A549 (cell line): ENCODE measurements at regions not wholly inside any gene's neighbourhood (a gene's known extent, or its start where the extent isn't known, plus 50 kb on each side); places are given as distances from the start of the nearest gene placed in this dataset.

Experiments used
- BHLHE40 ChIP-seq: IDR thresholded peaks from 2 replicates; pipeline ENCODE4 v1.6.1; 2012; ENCODE audit warnings: low read depth, low read length, inconsistent platforms
- CTCF ChIP-seq: fragments of >200 bp; sonication (Bioruptor Twin); formaldehyde crosslinking; IDR thresholded peaks from 3 replicates; pipeline ENCODE4 v1.5.1; 2016
- EP300 ChIP-seq, 2 experiments: fragments of >200 bp; sonication (Bioruptor Twin); formaldehyde crosslinking; IDR thresholded peaks; 2 replicates in 1 of 2; 3 replicates in 1 of 2; pipeline ENCODE4 v1.6.1; 2016 to 2017
- HMGXB4 ChIP-seq: fragments of 250-450 bp; sonication (Bioruptor Pico); IDR thresholded peaks from 2 replicates; pipeline ENCODE4 v1.5.0; 2021; ENCODE audit warnings: mild to moderate bottlenecking, moderate library complexity, borderline replicate concordance
- JUN ChIP-seq, 2 experiments: fragments of >200 bp; sonication (Bioruptor Twin); formaldehyde crosslinking; IDR thresholded peaks; 2 replicates in 1 of 2; 3 replicates in 1 of 2; pipeline ENCODE4 v1.6.1; 2016 to 2017
- MAFK ChIP-seq: fragments of 450-650 bp; IDR thresholded peaks from 2 replicates; pipeline ENCODE4 v1.6.1; 2014; ENCODE audit not compliant: partially characterized antibody
- MAX ChIP-seq: IDR thresholded peaks from 2 replicates; pipeline ENCODE4 v1.6.1; 2012
- MYC ChIP-seq: IDR thresholded peaks from 2 replicates; pipeline ENCODE4 v1.6.1; 2012; ENCODE audit warnings: mild to moderate bottlenecking, inconsistent platforms, low read length, improper control_type of control experiment, borderline replicate concordance
- POLR2A ChIP-seq: IDR thresholded peaks from 2 replicates; pipeline ENCODE4 v1.6.1; 2012; ENCODE audit warnings: mild to moderate bottlenecking, low read length
- RAD21 ChIP-seq, 2 experiments: fragments of >200 bp in 1 of 2; sonication (Bioruptor Twin) in 1 of 2; formaldehyde crosslinking in 1 of 2; IDR thresholded peaks in 1 of 2; conservative IDR thresholded peaks in 1 of 2; 2 replicates in 1 of 2; 3 replicates in 1 of 2; pipeline ENCODE4 v1.6.1; 2012 to 2018; ENCODE audit warnings: inconsistent platforms in 1 of 2
- REST ChIP-seq: fragments of 200-600 bp; sonication (generic); IDR thresholded peaks from 2 replicates; pipeline ENCODE4 v1.6.1; 2016; ENCODE audit warnings: antibody characterized with exemption, mild to moderate bottlenecking, moderate library complexity
- RFX5 ChIP-seq: fragments of 450-650 bp; IDR thresholded peaks from 2 replicates; pipeline ENCODE4 v1.7.1; 2014; ENCODE audit warnings: antibody characterized with exemption, mild to moderate bottlenecking, moderate library complexity
- ZNF302 ChIP-seq: fragments of 250-450 bp; sonication (Bioruptor Pico); IDR thresholded peaks from 2 replicates; pipeline ENCODE4 v1.9.0; 2021; ENCODE audit warnings: inconsistent platforms, mild to moderate bottlenecking, moderate library complexity
- TF ChIP-seq, protein P1 (sequence below): fragments of 450-650 bp; IDR thresholded peaks from 2 replicates; pipeline ENCODE4 v1.6.1; 2014; ENCODE audit warnings: antibody characterized with exemption

- TF ChIP-seq CTCF (no peak), RFX5 (no peak), HMGXB4 (CRISPR knock-in tag) (no peak), MAFK (no peak), EP300 (IDR thresholded peaks at IDR 0.05) (no peak), MAX (no peak), JUN (IDR thresholded peaks at IDR 0.05) (no peak), ZNF302 (no peak), POLR2A (no peak), MYC (no peak), RAD21 (conservative IDR thresholded peaks at IDR 0.05 in 1 of 2, IDR thresholded peaks at IDR 0.05 in 1 of 2) (no peak), BHLHE40 (no peak), REST (no peak)
- TF ChIP-seq, protein P1, sequence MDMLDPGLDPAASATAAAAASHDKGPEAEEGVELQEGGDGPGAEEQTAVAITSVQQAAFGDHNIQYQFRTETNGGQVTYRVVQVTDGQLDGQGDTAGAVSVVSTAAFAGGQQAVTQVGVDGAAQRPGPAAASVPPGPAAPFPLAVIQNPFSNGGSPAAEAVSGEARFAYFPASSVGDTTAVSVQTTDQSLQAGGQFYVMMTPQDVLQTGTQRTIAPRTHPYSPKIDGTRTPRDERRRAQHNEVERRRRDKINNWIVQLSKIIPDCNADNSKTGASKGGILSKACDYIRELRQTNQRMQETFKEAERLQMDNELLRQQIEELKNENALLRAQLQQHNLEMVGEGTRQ: no peak
These were observed 107.1 kb upstream of the BACH2 start for GRCh38 chr6:90403489-90404381.
